PC-3 (cell line): ENCODE measurements at regions not wholly inside any gene's neighbourhood (a gene's known extent, or its start where the extent isn't known, plus 50 kb on each side); places are given as distances from the start of the nearest gene placed in this dataset.

Source experiments
- ATAC-seq: fragments of 200-7000 bp; cut with Tn5 transposase; 2 replicates; pipeline ENCODE4 v1.9.1; 2020; ENCODE audit warnings: mild to moderate bottlenecking, moderate library complexity
- BruUV-seq: library from RNA; stranded (reverse); fragments of 400-500 nt; replicated peaks from 2 replicates; lab custom pipeline; 2021; lab: Mats Ljungman, UMichigan
- CTCF ChIA-PET: fragments of 300-600 bp; sonication (Branson Sonifier 250); formaldehyde crosslinking; loops from one replicate; lab custom pipeline; 2022; ENCODE audit warnings: antibody characterized with exemption; lab: Charles Lee
- POLR2A ChIA-PET: fragments of 300-600 bp; sonication (Branson Sonifier 250); formaldehyde crosslinking; loops from one replicate; lab custom pipeline; 2022; ENCODE audit warnings: antibody characterized with exemption; ENCODE audit not compliant: unreplicated experiment; lab: Charles Lee
- DNase-seq: peaks from one replicate; pipeline ENCODE4 v3.0.0-alpha.2; 2015
- H2AFZ ChIP-seq: fragments of 300-600 bp; sonication (generic); 2 replicates; pipeline ENCODE4 v1.6.0; 2016; ENCODE audit warnings: antibody characterized with exemption, low read length
- H3F3A ChIP-seq: fragments of 300-600 bp; sonication (generic); one replicate; pipeline ENCODE4 v1.6.0; 2017; ENCODE audit warnings: antibody characterized with exemption, low read length, control low read depth, mild to moderate bottlenecking; ENCODE audit not compliant: unreplicated experiment
- H3K27ac ChIP-seq: fragments of 300-600 bp; sonication (generic); 2 replicates; pipeline ENCODE4 v1.5.1; 2016; ENCODE audit warnings: mild to moderate bottlenecking, low read length
- H3K27me3 ChIP-seq: fragments of 300-600 bp; sonication (generic); 2 replicates; pipeline ENCODE4 v1.6.1; 2016; ENCODE audit warnings: low read length, mixed read lengths
- H3K36me3 ChIP-seq: fragments of 300-600 bp; sonication (generic); 2 replicates; pipeline ENCODE4 v1.6.1; 2016; ENCODE audit warnings: low read depth, mixed run types, low read length, mixed read lengths
- H3K4me1 ChIP-seq: fragments of 300-600 bp; sonication (generic); 2 replicates; pipeline ENCODE4 v1.5.1; 2016; ENCODE audit warnings: low read length; ENCODE audit not compliant: insufficient read depth
- H3K4me2 ChIP-seq: fragments of 300-600 bp; sonication (generic); 2 replicates; pipeline ENCODE4 v1.6.0; 2016; ENCODE audit warnings: low read length
- H3K4me3 ChIP-seq: fragments of 300-600 bp; sonication (generic); 2 replicates; pipeline ENCODE4 v1.5.1; 2016; ENCODE audit warnings: mild to moderate bottlenecking, low read length, mixed read lengths
- H3K79me2 ChIP-seq: fragments of 300-600 bp; sonication (generic); 2 replicates; pipeline ENCODE4 v1.6.1; 2017; ENCODE audit warnings: low read length, mixed read lengths
- H3K9ac ChIP-seq: fragments of 300-600 bp; sonication (generic); 2 replicates; pipeline ENCODE4 v1.6.0; 2016; ENCODE audit warnings: mild to moderate bottlenecking, low read length
- H3K9me2 ChIP-seq: fragments of 300-600 bp; sonication (generic); replicated peaks from 2 replicates; pipeline ENCODE4 v1.6.1; 2016; ENCODE audit warnings: mixed run types, low read length, mixed read lengths
- H3K9me3 ChIP-seq: fragments of 300-600 bp; sonication (generic); 2 replicates; pipeline ENCODE4 v1.6.1; 2016; ENCODE audit warnings: low read length, mixed read lengths
- H4K20me1 ChIP-seq: fragments of 300-600 bp; sonication (generic); 2 replicates; pipeline ENCODE4 v1.6.1; 2016; ENCODE audit warnings: low read length, mixed read lengths
- CTCF ChIP-seq: fragments of 300-600 bp; sonication (generic); conservative IDR thresholded peaks from 2 replicates; pipeline ENCODE4 v1.5.1; 2017; ENCODE audit warnings: antibody characterized with exemption, low read depth, mild to moderate bottlenecking, low read length
- EZH2 ChIP-seq: fragments of 300-600 bp; sonication (generic); IDR thresholded peaks from one replicate; pipeline ENCODE4 v1.6.1; 2017; ENCODE audit warnings: antibody characterized with exemption, mild to moderate bottlenecking, low read length; ENCODE audit not compliant: unreplicated experiment
- EZH2phosphoT487 ChIP-seq: fragments of 300-600 bp; sonication (generic); IDR thresholded peaks from 2 replicates; pipeline ENCODE4 v1.6.1; 2018; ENCODE audit warnings: mild to moderate bottlenecking, antibody characterized with exemption, low read length, borderline replicate concordance
- intact Hi-C: fragments of 100-400 bp; cut with micrococcal nuclease; formaldehyde crosslinking; loops from 2 replicates; pipeline ENCODE4 v1.9.0; 2023

GRCh38 chr1:238099871-238100270 lies 209.1 kb upstream of the ZP4 start:
- H3K9me3 ChIP-seq, result no peaks in the 10 kb centered on the region
- H2AFZ ChIP-seq, result no peak overlapping the region
- no peak overlapping the region for H3K4me2 ChIP-seq
- DNase-seq, result no peak
- no peak for ATAC-seq
- BruUV-seq, result no TSS peak
- no peaks in the 10 kb centered on the region for H4K20me1 ChIP-seq
- no peak overlapping the region for H3K4me3 ChIP-seq
- intact Hi-C loops, result no loop called here
- H3K9me2 ChIP-seq, result no peaks in the 10 kb centered on the region
- no peaks in the 10 kb centered on the region for H3F3A ChIP-seq
- H3K9ac ChIP-seq, result no peak overlapping the region
- H3K27ac ChIP-seq, result no peak overlapping the region
- H3K27me3 ChIP-seq, result no peaks in the 10 kb centered on the region
- no peak for TF ChIP-seq EZH2phosphoT487
- no peak for TF ChIP-seq CTCF
- TF ChIP-seq EZH2, result no peak
- CTCF ChIA-PET, result no interaction called here
- H3K4me1 ChIP-seq, result no peaks in the 10 kb centered on the region
- POLR2A ChIA-PET, result no interaction called here
- no peaks in the 10 kb centered on the region for H3K36me3 ChIP-seq
- no peaks in the 10 kb centered on the region for H3K79me2 ChIP-seq

- no peak overlapping the region for H3K4me2 ChIP-seq
- ChIA-PET POLR2A (no interaction called here), CTCF (no interaction called here)
- no peaks in the 10 kb centered on the region for H3F3A ChIP-seq
- H3K36me3 ChIP-seq, result no peaks in the 10 kb centered on the region
- H4K20me1 ChIP-seq, result no peaks in the 10 kb centered on the region
- no TSS peak for BruUV-seq
- H2AFZ ChIP-seq, result no peak overlapping the region
- intact Hi-C loops, result no loop called here
- ATAC-seq (no peak), DNase-seq (no peak)
- no peaks in the 10 kb centered on the region for H3K9me3 ChIP-seq
- no peak overlapping the region for H3K9ac ChIP-seq
- H3K27ac ChIP-seq, result no peak overlapping the region
- H3K4me3 ChIP-seq, result no peak overlapping the region
- no peaks in the 10 kb centered on the region for H3K4me1 ChIP-seq
- TF ChIP-seq EZH2phosphoT487 (no peak), CTCF (no peak), EZH2 (no peak)
- no peaks in the 10 kb centered on the region for H3K79me2 ChIP-seq
- H3K27me3 ChIP-seq, result no peaks in the 10 kb centered on the region
- no peaks in the 10 kb centered on the region for H3K9me2 ChIP-seq
Measured at GRCh38 chr1:238089615-238090014, 198.9 kb upstream of the ZP4 start.

GRCh38 chr1:238088560-238089290 lies 198.0 kb upstream of the ZP4 start:
- no TSS peak for BruUV-seq
- DNase-seq (no peak), ATAC-seq (no peak)

More at GRCh38 chr1:238088560-238089290, 198.0 kb upstream of the ZP4 start:
- no peaks in the 10 kb centered on the region for H3K79me2 ChIP-seq
- no peak overlapping the region for H3K27ac ChIP-seq
- H3K4me1 ChIP-seq, result no peaks in the 10 kb centered on the region
- H2AFZ ChIP-seq, result no peak overlapping the region
- no peak overlapping the region for H3K4me3 ChIP-seq
- H4K20me1 ChIP-seq, result no peaks in the 10 kb centered on the region
- no peaks in the 10 kb centered on the region for H3K9me3 ChIP-seq
- no peaks in the 10 kb centered on the region for H3F3A ChIP-seq
- no peaks in the 10 kb centered on the region for H3K27me3 ChIP-seq
- no peaks in the 10 kb centered on the region for H3K36me3 ChIP-seq
- no peak overlapping the region for H3K9ac ChIP-seq
- H3K9me2 ChIP-seq, result no peaks in the 10 kb centered on the region
- CTCF ChIA-PET, result no interaction called here
- TF ChIP-seq CTCF (no peak), EZH2 (no peak), EZH2phosphoT487 (no peak)
- intact Hi-C loops, result no loop called here
- H3K4me2 ChIP-seq, result no peak overlapping the region
- POLR2A ChIA-PET, result no interaction called here
